HCT116 (cell line): ENCODE measurements at regions not wholly inside any gene's neighbourhood (a gene's known extent, or its start where the extent isn't known, plus 50 kb on each side); places are given as distances from the start of the nearest gene placed in this dataset.

ENCODE experiments used
- ATAC-seq: fragments of 200-7000 bp; cut with Tn5 transposase; 2 replicates; pipeline ENCODE4 v1.9.1; 2020; ENCODE audit warnings: mild to moderate bottlenecking, moderate library complexity
- BruUV-seq: library from RNA; stranded (reverse); fragments of 400-500 nt; replicated peaks from 2 replicates; lab custom pipeline; 2021; lab: Mats Ljungman, UMichigan
- CTCF ChIA-PET: fragments of 300-600 bp; sonication (Branson Sonifier 250); formaldehyde crosslinking; loops from one replicate; lab custom pipeline; 2021; ENCODE audit warnings: antibody characterized with exemption; lab: Charles Lee
- POLR2A ChIA-PET: fragments of 300-600, 350-600 bp; sonication (Branson Sonifier 250); formaldehyde crosslinking; loops from one replicate; lab custom pipeline; 2021; ENCODE audit warnings: antibody characterized with exemption; lab: Charles Lee
- RAD21 ChIA-PET, 2 experiments: fragments of 300-600 bp; sonication (Branson Sonifier 250); formaldehyde crosslinking; loops; one replicate each; lab custom pipeline; 2023; ENCODE audit warnings: low total read pairs in 2 of 2; ENCODE audit not compliant: uncharacterized antibody in 2 of 2, unreplicated experiment in 2 of 2, low non-redundant PET in 1 of 2; lab: Charles Lee
- DNase-seq: peaks from one replicate; pipeline ENCODE4 v3.0.0-alpha.2; 2010; ENCODE audit warnings: low read depth, low spot score
- H2AFZ ChIP-seq: fragments of 200-600 bp; shearing (Covaris generic), sonication (generic); 2 replicates; pipeline ENCODE4 v1.6.1; 2017; ENCODE audit warnings: low read depth, mixed run types, mixed read lengths, antibody characterized with exemption, low read length; ENCODE audit not compliant: poor library complexity, severe bottlenecking
- H3K27ac ChIP-seq: 2 replicates; pipeline ENCODE4 v1.5.1; 2012; ENCODE audit warnings: low read depth, low read length
- H3K27me3 ChIP-seq: fragments of 200-600 bp; sonication (generic); 2 replicates; pipeline ENCODE4 v1.6.1; 2016; ENCODE audit warnings: mixed run types, low read length, mixed read lengths; ENCODE audit not compliant: insufficient read depth
- H3K36me3 ChIP-seq, 2 experiments: fragments of 200-500 bp in 1 of 2; fragments of 200-600 bp in 1 of 2; sonication (Bioruptor generic) in 1 of 2; sonication (generic) in 1 of 2; 2 replicates each; pipeline versions ENCODE4 v1.5.1 to v1.6.1; 2014 to 2016; ENCODE audit warnings: low read length in 2 of 2, inconsistent platforms in 1 of 2, mixed read lengths in 1 of 2, mixed run types in 1 of 2; ENCODE audit not compliant: insufficient read depth in 2 of 2, control insufficient read depth in 1 of 2
- H3K4me1 ChIP-seq, 2 experiments: fragments of 200-600 bp in 1 of 2; sonication (generic) in 1 of 2; 2 replicates each; pipeline versions ENCODE4 v1.5.1 to v1.6.1; 2012 to 2017; ENCODE audit warnings: low read length in 2 of 2, inconsistent platforms in 1 of 2, mild to moderate bottlenecking in 1 of 2, mixed read lengths in 1 of 2, mixed run types in 1 of 2, moderate library complexity in 1 of 2; ENCODE audit not compliant: insufficient read depth in 2 of 2, control insufficient read depth in 1 of 2
- H3K4me2 ChIP-seq: fragments of 200-600 bp; sonication (generic); 2 replicates; pipeline ENCODE4 v1.6.1; 2017; ENCODE audit warnings: mixed run types, low read length, mixed read lengths
- H3K4me3 ChIP-seq, 2 experiments: fragments of 200-600 bp in 1 of 2; sonication (generic) in 1 of 2; replicated peaks in 1 of 2; 2 replicates each; pipeline ENCODE4 v1.5.1; 2011 to 2016; ENCODE audit warnings: low read length in 2 of 2, control low read depth in 1 of 2, low read depth in 1 of 2, mild to moderate bottlenecking in 1 of 2, mixed read lengths in 1 of 2, mixed run types in 1 of 2
- H3K79me2 ChIP-seq: fragments of 200-600 bp; sonication (generic); 2 replicates; pipeline ENCODE4 v1.6.1; 2017; ENCODE audit warnings: mild to moderate bottlenecking, mixed run types, low read length, moderate library complexity, mixed read lengths; ENCODE audit not compliant: insufficient read depth
- H3K9ac ChIP-seq: fragments of 200-600 bp; sonication (generic); 2 replicates; pipeline ENCODE4 v1.6.1; 2016; ENCODE audit warnings: low read length, mixed read lengths
- H3K9me2 ChIP-seq: fragments of 200-600 bp; sonication (generic), shearing (Covaris generic); 2 replicates; pipeline ENCODE4 v1.6.1; 2017; ENCODE audit warnings: mixed run types, mild to moderate bottlenecking, moderate library complexity; ENCODE audit not compliant: insufficient read depth
- H3K9me3 ChIP-seq, 2 experiments: fragments of 200-500 bp in 1 of 2; fragments of 200-600 bp in 1 of 2; sonication (Bioruptor generic) in 1 of 2; sonication (generic) in 1 of 2; 2 replicates each; pipeline ENCODE4 v1.6.1; 2014 to 2017; ENCODE audit warnings: low read length in 2 of 2, mixed read lengths in 2 of 2, inconsistent platforms in 1 of 2, low read depth in 1 of 2, mild to moderate bottlenecking in 1 of 2, mixed run types in 1 of 2, moderate library complexity in 1 of 2; ENCODE audit not compliant: control insufficient read depth in 1 of 2, insufficient read depth in 1 of 2
- H4K20me1 ChIP-seq: fragments of 200-600 bp; sonication (generic), shearing (Covaris generic); 2 replicates; pipeline ENCODE4 v1.6.1; 2017; ENCODE audit warnings: mixed run types, mild to moderate bottlenecking, moderate library complexity; ENCODE audit not compliant: insufficient read depth
- JUND ChIP-seq: IDR thresholded peaks from 2 replicates; pipeline ENCODE4 v1.6.1; 2012
- POLR2A ChIP-seq: IDR thresholded peaks from 2 replicates; pipeline ENCODE4 v1.7.0; 2011; ENCODE audit warnings: borderline replicate concordance; ENCODE audit not compliant: insufficient read depth, insufficient read length; ENCODE audit errors: extremely low read depth
- POLR2AphosphoS5 ChIP-seq: IDR thresholded peaks from 2 replicates; pipeline ENCODE4 v1.6.1; 2011; ENCODE audit warnings: mild to moderate bottlenecking, low read depth, low read length, moderate library complexity
- RAD21 ChIP-seq: IDR thresholded peaks from 2 replicates; pipeline ENCODE4 v1.6.1; 2012; ENCODE audit warnings: low read depth, mild to moderate bottlenecking
- SIN3A ChIP-seq: IDR thresholded peaks from 2 replicates; pipeline ENCODE4 v1.6.1; 2012; ENCODE audit warnings: low read depth
- SP1 ChIP-seq: IDR thresholded peaks from 2 replicates; pipeline ENCODE4 v1.6.1; 2012; ENCODE audit warnings: low read depth
- TCF7L2 ChIP-seq: IDR thresholded peaks from 2 replicates; pipeline ENCODE4 v1.7.0; 2011; ENCODE audit warnings: borderline replicate concordance, inconsistent platforms; ENCODE audit not compliant: insufficient read depth, insufficient read length; ENCODE audit errors: extremely low read depth
- YY1 ChIP-seq: IDR thresholded peaks from 2 replicates; pipeline ENCODE4 v1.6.1; 2011; ENCODE audit warnings: low read length, low read depth, moderate library complexity, mild to moderate bottlenecking; ENCODE audit not compliant: insufficient replicate concordance; ENCODE audit errors: extremely low read depth
- intact Hi-C: fragments of 100-400 bp; cut with micrococcal nuclease; formaldehyde crosslinking; loops from 2 replicates; pipeline ENCODE4 v1.10.0; 2022
- TF ChIP-seq, protein P1 (sequence below): IDR thresholded peaks from 2 replicates; pipeline ENCODE4 v1.6.1; 2012; ENCODE audit warnings: low read depth

DNA sequence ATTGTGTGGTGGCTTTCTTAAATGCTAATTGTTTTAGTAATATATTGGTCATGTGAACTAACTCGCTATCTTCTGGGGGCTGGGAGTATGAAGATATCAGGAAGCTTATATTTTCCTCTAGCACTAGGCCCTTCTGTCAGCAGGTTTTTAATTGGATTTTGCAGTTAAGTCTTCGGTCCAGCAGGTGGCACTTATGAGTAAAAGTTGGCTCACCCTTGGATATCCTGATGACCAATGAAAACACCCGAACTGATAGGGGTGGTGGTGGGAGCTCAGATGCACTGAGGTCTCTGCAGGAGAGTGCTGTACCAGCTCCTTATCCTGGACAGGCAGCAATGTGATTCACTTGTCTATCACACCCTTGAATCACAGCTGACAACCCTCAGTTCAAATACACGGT, 1365.8 kb upstream of the DIAPH2 start:
- no peak overlapping the region for H2AFZ ChIP-seq
- no peaks in the 10 kb centered on the region for H3K4me1 ChIP-seq
- DNase-seq (no peak), ATAC-seq (no peak)
- no peaks in the 10 kb centered on the region for H3K9me3 ChIP-seq
- no peaks in the 10 kb centered on the region for H3K9me2 ChIP-seq
- H3K36me3 ChIP-seq, result no peaks in the 10 kb centered on the region
- RAD21 ChIA-PET, result no interaction called here
- CTCF ChIA-PET, result no interaction called here
- intact Hi-C loops, result no loop called here
- H3K4me2 ChIP-seq, result no peak overlapping the region
- H3K27me3 ChIP-seq, result no peaks in the 10 kb centered on the region
- H4K20me1 ChIP-seq, result no peaks in the 10 kb centered on the region
- no TSS peak for BruUV-seq
- TF ChIP-seq SIN3A, result no peak
- H3K27ac ChIP-seq, result no peak overlapping the region
- POLR2A ChIA-PET, result no interaction called here
- H3K4me3 ChIP-seq, result no peak overlapping the region
- H3K79me2 ChIP-seq, result no peaks in the 10 kb centered on the region
- no peak overlapping the region for H3K9ac ChIP-seq

- Histone ChIP-seq H3K9ac (no peak overlapping the region), H3K36me3 (no peaks in the 10 kb centered on the region), H3K4me3 (no peak overlapping the region), H3K4me1 (no peaks in the 10 kb centered on the region), H3K9me3 (no peaks in the 10 kb centered on the region; a peak in 1 of 4 replicates), H3K79me2 (no peaks in the 10 kb centered on the region), H4K20me1 (no peaks in the 10 kb centered on the region), H2AFZ (no peak overlapping the region), H3K9me2 (no peaks in the 10 kb centered on the region), H3K27me3 (no peaks in the 10 kb centered on the region), H3K27ac (no peak overlapping the region), H3K4me2 (no peak overlapping the region)
- no peak for DNase-seq
- CTCF ChIA-PET, result no interaction called here
- ATAC-seq, result no peak
- BruUV-seq, result no TSS peak
- intact Hi-C loops, result no loop called here
- POLR2A ChIA-PET, result no interaction called here
- RAD21 ChIA-PET, result no interaction called here
- no peak for TF ChIP-seq TCF7L2
- TF ChIP-seq POLR2A, result no peak
- TF ChIP-seq SP1, result no peak
- no peak for TF ChIP-seq RAD21
- TF ChIP-seq POLR2AphosphoS5, result no peak
- TF ChIP-seq YY1, result no peak
- TF ChIP-seq JUND, result no peak
- TF ChIP-seq, protein P1, sequence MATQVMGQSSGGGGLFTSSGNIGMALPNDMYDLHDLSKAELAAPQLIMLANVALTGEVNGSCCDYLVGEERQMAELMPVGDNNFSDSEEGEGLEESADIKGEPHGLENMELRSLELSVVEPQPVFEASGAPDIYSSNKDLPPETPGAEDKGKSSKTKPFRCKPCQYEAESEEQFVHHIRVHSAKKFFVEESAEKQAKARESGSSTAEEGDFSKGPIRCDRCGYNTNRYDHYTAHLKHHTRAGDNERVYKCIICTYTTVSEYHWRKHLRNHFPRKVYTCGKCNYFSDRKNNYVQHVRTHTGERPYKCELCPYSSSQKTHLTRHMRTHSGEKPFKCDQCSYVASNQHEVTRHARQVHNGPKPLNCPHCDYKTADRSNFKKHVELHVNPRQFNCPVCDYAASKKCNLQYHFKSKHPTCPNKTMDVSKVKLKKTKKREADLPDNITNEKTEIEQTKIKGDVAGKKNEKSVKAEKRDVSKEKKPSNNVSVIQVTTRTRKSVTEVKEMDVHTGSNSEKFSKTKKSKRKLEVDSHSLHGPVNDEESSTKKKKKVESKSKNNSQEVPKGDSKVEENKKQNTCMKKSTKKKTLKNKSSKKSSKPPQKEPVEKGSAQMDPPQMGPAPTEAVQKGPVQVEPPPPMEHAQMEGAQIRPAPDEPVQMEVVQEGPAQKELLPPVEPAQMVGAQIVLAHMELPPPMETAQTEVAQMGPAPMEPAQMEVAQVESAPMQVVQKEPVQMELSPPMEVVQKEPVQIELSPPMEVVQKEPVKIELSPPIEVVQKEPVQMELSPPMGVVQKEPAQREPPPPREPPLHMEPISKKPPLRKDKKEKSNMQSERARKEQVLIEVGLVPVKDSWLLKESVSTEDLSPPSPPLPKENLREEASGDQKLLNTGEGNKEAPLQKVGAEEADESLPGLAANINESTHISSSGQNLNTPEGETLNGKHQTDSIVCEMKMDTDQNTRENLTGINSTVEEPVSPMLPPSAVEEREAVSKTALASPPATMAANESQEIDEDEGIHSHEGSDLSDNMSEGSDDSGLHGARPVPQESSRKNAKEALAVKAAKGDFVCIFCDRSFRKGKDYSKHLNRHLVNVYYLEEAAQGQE, result no peak
These were observed 1359.5 kb upstream of the DIAPH2 start for GRCh38 chrX:95325185-95325584.
